Fibroblast of the aortic adventitia (primary cell): ENCODE measurements at regions not wholly inside any gene's neighbourhood (a gene's known extent, or its start where the extent isn't known, plus 50 kb on each side); places are given as distances from the start of the nearest gene placed in this dataset.

ENCODE experiments used
- DNase-seq: peaks from one replicate; pipeline ENCODE4 v3.0.0-alpha.2; 2010; ENCODE audit warnings: low read depth
- H3K4me3 ChIP-seq: 2 replicates; pipeline ENCODE4 v1.5.1; 2011; ENCODE audit warnings: low read depth, mild to moderate bottlenecking, control low read depth, low read length, moderate library complexity
- TF ChIP-seq, protein P1 (sequence below): IDR thresholded peaks from 2 replicates; pipeline ENCODE4 v1.5.1; 2011; ENCODE audit warnings: mild to moderate bottlenecking, low read length, control low read depth, inconsistent platforms; ENCODE audit not compliant: insufficient read depth

- DNase-seq = no peak
- H3K4me3 ChIP-seq = peak overlapping the region; percentile 36
- TF ChIP-seq, protein P1, sequence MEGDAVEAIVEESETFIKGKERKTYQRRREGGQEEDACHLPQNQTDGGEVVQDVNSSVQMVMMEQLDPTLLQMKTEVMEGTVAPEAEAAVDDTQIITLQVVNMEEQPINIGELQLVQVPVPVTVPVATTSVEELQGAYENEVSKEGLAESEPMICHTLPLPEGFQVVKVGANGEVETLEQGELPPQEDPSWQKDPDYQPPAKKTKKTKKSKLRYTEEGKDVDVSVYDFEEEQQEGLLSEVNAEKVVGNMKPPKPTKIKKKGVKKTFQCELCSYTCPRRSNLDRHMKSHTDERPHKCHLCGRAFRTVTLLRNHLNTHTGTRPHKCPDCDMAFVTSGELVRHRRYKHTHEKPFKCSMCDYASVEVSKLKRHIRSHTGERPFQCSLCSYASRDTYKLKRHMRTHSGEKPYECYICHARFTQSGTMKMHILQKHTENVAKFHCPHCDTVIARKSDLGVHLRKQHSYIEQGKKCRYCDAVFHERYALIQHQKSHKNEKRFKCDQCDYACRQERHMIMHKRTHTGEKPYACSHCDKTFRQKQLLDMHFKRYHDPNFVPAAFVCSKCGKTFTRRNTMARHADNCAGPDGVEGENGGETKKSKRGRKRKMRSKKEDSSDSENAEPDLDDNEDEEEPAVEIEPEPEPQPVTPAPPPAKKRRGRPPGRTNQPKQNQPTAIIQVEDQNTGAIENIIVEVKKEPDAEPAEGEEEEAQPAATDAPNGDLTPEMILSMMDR = no peak
These were observed 96.2 kb upstream of the TMPO start for GRCh38 chr12:98419081-98419794.

DNA sequence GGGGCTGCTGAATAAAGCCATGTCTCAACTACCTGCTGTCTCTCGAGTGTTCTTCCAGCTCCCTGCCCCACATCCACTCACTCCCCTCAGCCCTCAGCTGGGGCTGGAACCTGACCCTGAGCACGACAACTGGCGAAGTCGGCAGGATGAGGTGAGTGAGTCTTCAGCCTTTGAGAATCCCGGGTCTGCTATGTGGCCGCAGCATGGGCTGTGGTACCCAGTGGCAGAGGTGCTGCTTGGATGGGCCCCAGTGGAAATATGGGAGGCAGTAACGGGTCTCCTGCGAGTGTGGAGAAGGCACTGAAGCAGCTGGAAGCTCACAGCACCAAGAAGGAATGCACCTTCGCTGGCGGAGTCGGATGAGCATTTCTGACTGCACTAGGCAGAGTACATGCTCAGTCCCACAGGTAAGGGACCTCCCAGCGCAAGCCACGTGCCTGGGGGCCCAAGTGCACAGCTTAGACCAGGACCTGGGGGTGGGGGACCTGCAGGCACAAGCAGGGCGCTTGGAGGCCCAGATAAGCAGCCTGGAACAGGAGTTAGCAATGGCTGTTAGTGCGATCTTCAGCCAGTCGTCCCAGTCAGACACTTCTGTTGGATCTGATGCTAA, 95.5 kb upstream of the TMPO start:
- no peak overlapping the region for H3K4me3 ChIP-seq
- TF ChIP-seq, protein P1 = no peak
- no peak for DNase-seq

- DNase-seq = no peak
- TF ChIP-seq, protein P1 = no peak
These were observed 94.9 kb upstream of the TMPO start for GRCh38 chr12:98420461-98420860.

DNA sequence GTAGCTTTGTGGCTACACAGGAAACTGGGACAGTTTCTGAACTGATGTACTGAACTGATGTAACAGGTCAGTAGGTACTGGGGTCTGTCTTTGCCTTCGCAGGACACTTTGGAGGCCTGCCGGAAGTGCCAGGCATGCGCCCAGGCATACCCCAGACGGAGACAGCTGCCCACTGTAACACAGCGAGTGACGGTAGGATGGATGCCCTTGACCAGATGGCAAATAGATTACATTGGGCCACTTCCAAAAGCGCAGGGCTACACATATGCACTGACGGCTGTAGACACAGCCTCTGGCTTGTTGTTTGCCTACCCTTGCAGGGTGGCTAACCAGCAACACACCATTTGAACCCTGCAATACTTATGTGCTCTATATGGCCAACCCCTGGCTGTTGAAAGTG, 94.1 kb upstream of the TMPO start:
- DNase-seq = no peak
- H3K4me3 ChIP-seq = no peak overlapping the region
- TF ChIP-seq, protein P1 = no peak

More at GRCh38 chr12:98420461-98420860, 94.9 kb upstream of the TMPO start:
- H3K4me3 ChIP-seq = no peak overlapping the region

GRCh38 chr12:98422359-98422758, 93.0 kb upstream of the TMPO start:
- no peak for DNase-seq
- TF ChIP-seq, protein P1 = no peak
- no peak overlapping the region for H3K4me3 ChIP-seq

- no peak overlapping the region for H3K4me3 ChIP-seq
- no peak for DNase-seq
- TF ChIP-seq, protein P1 = peak; percentile 15
These were observed 92.6 kb upstream of the TMPO start for GRCh38 chr12:98422812-98423211.
